Liver (tissue), 2 donors: ENCODE measurements at regions not wholly inside any gene's neighbourhood (a gene's known extent, or its start where the extent isn't known, plus 50 kb on each side); places are given as distances from the start of the nearest gene placed in this dataset.

Experiments
- CTCF ChIP-seq: fragments of 150-350 bp; IDR thresholded peaks from 2 replicates; pipeline ENCODE4 v1.5.1; 2017; ENCODE audit warnings: improper control_type of control experiment, low read depth, low read length; ENCODE audit not compliant: missing input control
- ZBTB33 ChIP-seq: IDR thresholded peaks from 2 replicates; pipeline ENCODE4 v1.6.1; 2016; ENCODE audit warnings: antibody characterized with exemption
- TF ChIP-seq, protein P1 (sequence below): IDR thresholded peaks from 2 replicates; pipeline ENCODE4 v1.6.1; 2016; ENCODE audit warnings: antibody characterized with exemption, mild to moderate bottlenecking
- donor health status: healthy.

GRCh38 chr6:155915651-155916050 lies 460.0 kb upstream of the NOX3 start:
- TF ChIP-seq, protein P1, sequence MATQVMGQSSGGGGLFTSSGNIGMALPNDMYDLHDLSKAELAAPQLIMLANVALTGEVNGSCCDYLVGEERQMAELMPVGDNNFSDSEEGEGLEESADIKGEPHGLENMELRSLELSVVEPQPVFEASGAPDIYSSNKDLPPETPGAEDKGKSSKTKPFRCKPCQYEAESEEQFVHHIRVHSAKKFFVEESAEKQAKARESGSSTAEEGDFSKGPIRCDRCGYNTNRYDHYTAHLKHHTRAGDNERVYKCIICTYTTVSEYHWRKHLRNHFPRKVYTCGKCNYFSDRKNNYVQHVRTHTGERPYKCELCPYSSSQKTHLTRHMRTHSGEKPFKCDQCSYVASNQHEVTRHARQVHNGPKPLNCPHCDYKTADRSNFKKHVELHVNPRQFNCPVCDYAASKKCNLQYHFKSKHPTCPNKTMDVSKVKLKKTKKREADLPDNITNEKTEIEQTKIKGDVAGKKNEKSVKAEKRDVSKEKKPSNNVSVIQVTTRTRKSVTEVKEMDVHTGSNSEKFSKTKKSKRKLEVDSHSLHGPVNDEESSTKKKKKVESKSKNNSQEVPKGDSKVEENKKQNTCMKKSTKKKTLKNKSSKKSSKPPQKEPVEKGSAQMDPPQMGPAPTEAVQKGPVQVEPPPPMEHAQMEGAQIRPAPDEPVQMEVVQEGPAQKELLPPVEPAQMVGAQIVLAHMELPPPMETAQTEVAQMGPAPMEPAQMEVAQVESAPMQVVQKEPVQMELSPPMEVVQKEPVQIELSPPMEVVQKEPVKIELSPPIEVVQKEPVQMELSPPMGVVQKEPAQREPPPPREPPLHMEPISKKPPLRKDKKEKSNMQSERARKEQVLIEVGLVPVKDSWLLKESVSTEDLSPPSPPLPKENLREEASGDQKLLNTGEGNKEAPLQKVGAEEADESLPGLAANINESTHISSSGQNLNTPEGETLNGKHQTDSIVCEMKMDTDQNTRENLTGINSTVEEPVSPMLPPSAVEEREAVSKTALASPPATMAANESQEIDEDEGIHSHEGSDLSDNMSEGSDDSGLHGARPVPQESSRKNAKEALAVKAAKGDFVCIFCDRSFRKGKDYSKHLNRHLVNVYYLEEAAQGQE, result no peak
- no peak for TF ChIP-seq CTCF
- no peak for TF ChIP-seq ZBTB33
